ENCODE measurements at regions not wholly inside any gene's neighbourhood (a gene's known extent, or its start where the extent isn't known, plus 50 kb on each side); places are given as distances from the start of the nearest gene placed in this dataset.

DNA sequence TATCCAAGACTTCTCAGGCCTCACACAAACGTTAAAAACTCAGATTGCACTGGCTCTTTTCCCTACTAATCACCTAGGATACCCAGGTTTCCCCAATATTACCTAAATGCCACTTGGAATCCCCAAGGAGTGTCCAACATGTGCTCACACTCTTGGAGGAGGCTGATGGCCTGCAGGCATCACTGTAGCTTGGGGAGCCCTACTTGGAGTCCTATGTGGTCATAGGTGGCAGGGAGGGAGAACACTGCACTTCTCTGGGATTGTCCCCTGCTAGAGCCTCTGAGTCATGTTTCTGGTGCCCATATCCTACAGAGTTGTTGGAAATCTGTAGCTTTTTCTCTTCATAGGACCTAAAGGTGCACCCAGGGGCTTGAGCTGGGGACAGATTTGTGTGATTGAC, 433.7 kb downstream of the ARHGEF28 start:
- ChIA-PET POLR2A (ENCODE audit: partially characterized antibody) (no interaction called here), CTCF (ENCODE audit: partially characterized antibody) (no interaction called here)
- no peak overlapping the region for H3K23ac ChIP-seq (ENCODE audit: insufficient read length)
- no peak overlapping the region for H3K4ac ChIP-seq (replicated peaks; ENCODE audit: insufficient read length, low read depth, low read length)
- H3K79me1 ChIP-seq (ENCODE audit: low read depth, low read length): no peaks in the 10 kb centered on the region
- no peaks in the 10 kb centered on the region for H4K20me1 ChIP-seq (replicated peaks in 1 of 2; ENCODE audit: control insufficient read depth in 1 of 2, insufficient read depth in 2 of 2, low read length in 2 of 2)
- no peak overlapping the region for H3K56ac ChIP-seq (replicated peaks; ENCODE audit: insufficient read length, low read depth, low read length)
- H4K5ac ChIP-seq (ENCODE audit: insufficient read length, low read depth, low read length): no peak overlapping the region
- no peak overlapping the region for H3K18ac ChIP-seq (ENCODE audit: extremely low read depth, low read length)
- no peaks in the 10 kb centered on the region for H3K27me3 ChIP-seq (replicated peaks in 1 of 4; ENCODE audit: control insufficient read depth in 3 of 4, extremely low read depth in 1 of 4, insufficient read depth in 3 of 4, low read length in 3 of 4)
- no peak overlapping the region for H3K4me3 ChIP-seq (ENCODE audit: extremely low read depth in 1 of 4, insufficient read depth in 2 of 4, low read depth in 3 of 4, low read length in 4 of 4)
- no peak overlapping the region for H4K91ac ChIP-seq (replicated peaks; ENCODE audit: insufficient read length, low read length)
- no peak overlapping the region for H4K8ac ChIP-seq (ENCODE audit: extremely low read depth, insufficient read depth, low read length)
- no peak overlapping the region for H3K9ac ChIP-seq (replicated peaks in 1 of 4; ENCODE audit: extremely low read depth in 1 of 4, low read depth in 3 of 4, low read length in 3 of 4)
- FAIRE-seq (no peak), DNase-seq (ENCODE audit: low read depth in 1 of 2, low spot score in 2 of 2) (no peak)
- no peak overlapping the region for H2AK5ac ChIP-seq (ENCODE audit: low read depth, low read length)
- H2BK20ac ChIP-seq (ENCODE audit: low read length): no peak overlapping the region
- H2AFZ ChIP-seq (ENCODE audit: low read length): no peak overlapping the region
- no peak overlapping the region for H2BK15ac ChIP-seq (ENCODE audit: low read length)
- H3K4me2 ChIP-seq (ENCODE audit: insufficient read depth in 1 of 2, low read depth in 2 of 2, low read length in 2 of 2): no peak overlapping the region
- H2BK12ac ChIP-seq (ENCODE audit: low read depth, low read length): no peak overlapping the region
- no peak overlapping the region for H2BK5ac ChIP-seq (ENCODE audit: low read depth, low read length)
- WGBS, 2 experiments (ENCODE audit: extremely low coverage in 1 of 2, insufficient coverage in 1 of 2, insufficient read length in 1 of 2, insufficient replicate concordance in 2 of 2, low coverage in 1 of 2, low lambda C conversion rate in 2 of 2, missing lambda C conversion rate in 1 of 2): 94% methylated on average over 1 of the region's 1 CpG; no CpG with 5 or more reads in 1 of the 2 experiments
- H3K79me2 ChIP-seq (ENCODE audit: control insufficient read depth in 1 of 2, insufficient read depth in 2 of 2, low read length in 2 of 2): no peaks in the 10 kb centered on the region
- no peaks in the 10 kb centered on the region for H3K9me3 ChIP-seq (ENCODE audit: insufficient read depth in 2 of 2, low read depth in 1 of 2, low read length in 1 of 2)
- H3K14ac ChIP-seq (ENCODE audit: insufficient read length): no peak overlapping the region
- TF ChIP-seq CREB1 (IDR thresholded peaks at IDR 0.05) (no peak), CHD2 (IDR thresholded peaks at IDR 0.05; ENCODE audit: low read length) (no peak)
- TF ChIP-seq, protein P1, sequence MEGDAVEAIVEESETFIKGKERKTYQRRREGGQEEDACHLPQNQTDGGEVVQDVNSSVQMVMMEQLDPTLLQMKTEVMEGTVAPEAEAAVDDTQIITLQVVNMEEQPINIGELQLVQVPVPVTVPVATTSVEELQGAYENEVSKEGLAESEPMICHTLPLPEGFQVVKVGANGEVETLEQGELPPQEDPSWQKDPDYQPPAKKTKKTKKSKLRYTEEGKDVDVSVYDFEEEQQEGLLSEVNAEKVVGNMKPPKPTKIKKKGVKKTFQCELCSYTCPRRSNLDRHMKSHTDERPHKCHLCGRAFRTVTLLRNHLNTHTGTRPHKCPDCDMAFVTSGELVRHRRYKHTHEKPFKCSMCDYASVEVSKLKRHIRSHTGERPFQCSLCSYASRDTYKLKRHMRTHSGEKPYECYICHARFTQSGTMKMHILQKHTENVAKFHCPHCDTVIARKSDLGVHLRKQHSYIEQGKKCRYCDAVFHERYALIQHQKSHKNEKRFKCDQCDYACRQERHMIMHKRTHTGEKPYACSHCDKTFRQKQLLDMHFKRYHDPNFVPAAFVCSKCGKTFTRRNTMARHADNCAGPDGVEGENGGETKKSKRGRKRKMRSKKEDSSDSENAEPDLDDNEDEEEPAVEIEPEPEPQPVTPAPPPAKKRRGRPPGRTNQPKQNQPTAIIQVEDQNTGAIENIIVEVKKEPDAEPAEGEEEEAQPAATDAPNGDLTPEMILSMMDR (IDR thresholded peaks at IDR 0.05; ENCODE audit: control extremely low read depth in 1 of 3, insufficient read depth in 1 of 3, low read depth in 1 of 3, low read length in 3 of 3): no peak
- H2BK120ac ChIP-seq (replicated peaks; ENCODE audit: low read depth, low read length): no peak overlapping the region
- H3K27ac ChIP-seq (ENCODE audit: low read depth, low read length): no peak overlapping the region
- no peaks in the 10 kb centered on the region for H3K36me3 ChIP-seq (ENCODE audit: control insufficient read depth in 2 of 4, insufficient read depth in 4 of 4, low read length in 3 of 4)
- H3K23me2 ChIP-seq (ENCODE audit: low read depth, low read length): peaks cover 5% of the 10 kb centered on the region; the same call in 1 of the 2 replicates
- H3K4me1 ChIP-seq (replicated peaks in 1 of 4; ENCODE audit: control insufficient read depth in 3 of 4, insufficient read depth in 4 of 4, low read length in 3 of 4): peaks cover 0 to 2% (median 0%) of the 10 kb centered on the region in 4 experiments; a peak in 1 of 7 replicates
